ENCODE measurements at regions not wholly inside any gene's neighbourhood (a gene's known extent, or its start where the extent isn't known, plus 50 kb on each side); places are given as distances from the start of the nearest gene placed in this dataset.

DNA sequence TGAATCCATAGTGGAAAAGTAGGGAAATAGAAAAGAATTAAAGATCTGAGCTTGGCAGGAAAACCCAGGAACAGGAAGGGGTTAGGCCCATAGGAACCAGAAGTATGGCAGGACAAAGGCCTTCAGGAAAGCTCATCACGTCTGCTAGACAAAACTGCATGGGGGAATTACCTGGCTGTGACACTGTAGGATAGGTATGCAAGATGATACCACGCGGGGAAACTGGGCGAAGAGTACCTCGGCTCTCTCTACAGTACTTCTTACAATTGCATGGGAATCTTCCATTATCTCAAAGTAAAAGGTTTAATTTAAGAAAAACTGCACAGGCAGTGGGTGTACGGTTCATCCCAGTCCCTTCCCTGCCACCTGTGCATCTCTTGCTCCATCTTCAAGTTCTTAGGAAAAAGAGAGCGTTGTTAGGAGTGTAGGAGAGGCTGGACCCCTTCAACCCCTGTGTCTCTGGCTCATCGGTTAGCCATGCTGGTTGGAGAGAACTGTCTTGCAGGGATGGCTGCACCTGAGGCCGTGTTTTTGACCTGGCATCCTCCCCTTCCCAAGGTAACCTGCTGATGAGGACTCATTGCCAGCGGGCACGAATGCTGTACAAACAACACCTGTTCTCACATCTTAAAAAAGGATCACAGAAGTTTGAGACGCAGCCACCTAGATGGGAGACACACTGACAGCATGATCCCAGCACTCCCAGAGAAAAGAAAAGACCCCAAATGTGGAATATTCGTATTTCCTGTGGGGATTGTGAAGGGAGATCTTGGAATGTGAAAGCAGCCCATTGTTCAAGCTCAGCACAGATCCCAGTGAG is 120.5 kb upstream of the COPS8 start:
- DNase-seq = no peak

DNA sequence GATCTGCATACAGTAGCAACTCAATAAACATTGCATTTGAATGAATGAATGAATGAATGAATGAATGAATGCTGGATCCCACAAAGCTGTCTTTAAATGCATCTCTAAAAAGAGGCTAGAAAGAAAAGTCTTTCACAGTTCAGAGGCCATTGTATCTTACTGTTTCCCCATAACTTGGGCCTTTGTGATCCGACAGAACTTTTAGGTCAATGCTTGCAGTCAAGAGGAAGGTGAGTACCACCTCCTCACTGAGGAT is 119.9 kb upstream of the COPS8 start:
- no peak for DNase-seq

DNA sequence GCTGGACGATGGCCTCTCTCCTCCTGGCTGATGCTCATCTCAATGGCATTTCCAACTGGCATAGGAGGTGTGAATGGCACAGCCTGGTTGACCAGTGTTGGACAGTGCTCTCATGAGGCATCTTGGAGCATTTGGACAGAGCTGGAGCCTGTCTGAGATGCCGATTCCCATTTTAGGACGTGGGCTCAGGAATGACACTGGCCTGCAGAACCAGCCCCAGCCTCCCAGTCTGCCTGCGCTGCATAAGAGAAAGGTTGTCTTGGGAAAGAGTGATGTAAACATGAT is 118.2 kb upstream of the COPS8 start:
- DNase-seq = no peak

DNA sequence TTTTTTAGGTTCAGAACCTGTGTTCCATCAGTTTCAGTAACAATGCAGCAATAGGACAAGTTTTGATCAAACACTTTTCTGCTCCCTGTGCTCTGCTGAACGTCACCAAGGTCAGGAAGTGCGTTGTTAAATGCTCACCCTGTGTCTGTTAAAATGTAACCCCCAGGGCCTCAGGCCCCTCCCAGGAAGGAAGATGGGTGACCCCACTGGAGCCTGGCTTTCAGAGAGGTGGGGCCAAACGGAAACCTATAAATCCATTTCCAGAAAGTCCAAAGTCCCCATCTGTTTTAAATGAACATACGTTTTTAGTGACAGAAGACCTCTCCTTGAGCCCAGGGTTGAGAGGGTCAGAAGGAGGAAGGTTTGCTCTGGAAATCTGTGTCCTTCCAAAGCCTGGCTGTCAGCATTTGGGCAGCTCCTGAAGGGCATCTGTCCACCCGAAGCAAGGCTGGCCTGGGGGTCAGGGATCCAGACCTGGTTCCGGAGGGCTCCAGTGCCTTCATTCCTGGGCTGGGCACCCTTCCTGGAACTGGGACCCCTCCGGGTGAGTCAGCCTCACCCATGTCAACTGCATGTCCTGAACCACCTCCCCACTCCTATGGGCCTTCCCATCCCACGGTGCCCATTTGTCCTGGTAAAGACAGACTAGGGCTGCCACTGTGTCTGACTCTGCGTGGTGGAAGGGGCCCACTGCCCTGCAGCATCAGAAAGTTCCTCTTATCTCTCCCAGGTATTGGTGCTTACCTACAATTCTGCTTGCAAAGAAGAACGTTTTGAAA is 117.4 kb upstream of the COPS8 start:
- no peak for DNase-seq

DNA sequence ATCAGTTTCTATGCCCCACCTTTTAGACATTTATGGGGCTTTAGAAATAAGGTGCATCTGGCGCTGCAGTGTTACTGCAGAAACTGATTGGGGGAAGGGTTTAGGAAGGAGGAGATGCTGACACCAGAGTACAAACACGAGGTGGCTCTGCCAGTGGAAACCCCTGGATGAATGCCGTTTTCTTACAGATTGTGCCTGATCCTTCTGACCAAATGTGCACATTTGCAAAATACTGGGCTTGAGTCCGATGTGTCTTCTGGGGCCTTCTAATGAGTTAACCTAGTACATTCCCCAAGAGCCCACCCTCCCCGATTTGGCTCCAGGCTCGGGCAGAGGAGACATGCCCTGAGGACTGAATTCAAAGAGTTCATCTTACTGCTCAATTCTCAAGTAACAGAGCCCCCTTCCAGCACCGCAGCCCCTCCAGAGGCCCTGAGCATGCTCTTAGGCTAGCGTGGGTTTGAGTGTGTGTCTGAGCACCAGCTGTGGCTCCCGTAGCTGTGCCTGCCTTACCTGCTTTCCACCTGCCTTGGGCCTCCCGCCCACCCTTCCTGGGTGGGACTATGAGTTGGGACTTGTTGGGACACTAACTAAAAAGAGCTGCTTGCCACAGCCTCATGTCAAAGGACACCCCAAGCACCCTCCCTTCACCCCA is 116.7 kb upstream of the COPS8 start:
- DNase-seq = no peak

DNA sequence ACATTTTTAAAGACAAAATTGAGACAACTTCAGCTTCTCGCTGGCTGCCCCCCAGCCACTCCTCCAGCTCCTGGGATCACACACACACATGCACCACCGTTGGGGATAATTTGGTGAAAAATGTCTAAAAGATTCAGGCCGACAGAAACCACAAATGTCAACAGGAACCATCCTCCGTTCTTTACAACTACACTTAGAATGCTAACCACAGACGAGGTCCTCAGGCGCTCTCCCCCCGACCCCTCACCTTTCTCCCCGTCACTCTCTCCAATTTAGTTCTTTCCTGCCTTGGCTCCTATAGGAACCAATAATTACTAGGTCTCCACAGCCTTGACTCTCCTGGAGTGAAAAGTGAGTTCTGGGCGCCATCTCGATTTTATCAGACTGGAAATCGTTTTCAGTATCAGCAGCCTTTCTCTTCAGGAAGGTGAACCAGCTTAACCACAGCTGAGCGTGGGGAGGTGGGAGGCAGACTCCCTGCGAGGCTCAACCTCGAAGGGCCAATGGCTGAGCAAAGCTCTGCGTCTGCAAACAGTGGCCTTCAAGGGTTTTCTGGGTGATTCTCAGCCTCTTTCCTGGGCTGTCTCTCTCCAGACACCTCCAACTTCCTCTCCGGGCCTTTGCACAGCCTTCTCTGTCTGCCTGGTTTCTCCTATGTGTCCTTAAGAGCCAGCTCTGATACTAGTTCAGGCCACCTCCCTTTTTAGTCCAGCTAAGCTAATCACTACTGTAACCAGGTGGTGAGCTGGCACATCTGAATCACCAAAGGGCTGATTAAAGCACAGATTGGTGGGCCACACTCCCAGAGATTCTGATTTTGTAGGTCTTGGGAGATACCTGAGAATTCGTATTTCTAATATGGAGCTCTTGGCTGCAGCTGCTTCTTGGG is 115.7 kb upstream of the COPS8 start:
- DNase-seq = no peak

DNA sequence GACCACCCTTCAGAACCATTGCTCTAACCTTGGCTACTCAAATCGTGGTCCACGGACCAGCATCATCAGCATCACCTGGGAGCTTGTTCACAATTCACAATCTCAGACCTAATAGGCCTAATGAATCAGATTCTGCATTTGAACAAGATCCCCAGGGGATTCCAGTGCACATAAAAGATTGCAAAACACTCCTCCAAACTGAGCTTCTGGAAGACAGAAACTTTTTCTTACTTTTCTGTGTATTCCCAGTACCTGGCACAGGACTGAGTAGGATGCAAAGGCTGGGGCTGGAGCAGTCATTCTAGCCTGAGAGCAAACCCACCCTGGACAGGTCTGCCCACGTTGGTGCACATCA is 115.1 kb upstream of the COPS8 start:
- no peak for DNase-seq

DNA sequence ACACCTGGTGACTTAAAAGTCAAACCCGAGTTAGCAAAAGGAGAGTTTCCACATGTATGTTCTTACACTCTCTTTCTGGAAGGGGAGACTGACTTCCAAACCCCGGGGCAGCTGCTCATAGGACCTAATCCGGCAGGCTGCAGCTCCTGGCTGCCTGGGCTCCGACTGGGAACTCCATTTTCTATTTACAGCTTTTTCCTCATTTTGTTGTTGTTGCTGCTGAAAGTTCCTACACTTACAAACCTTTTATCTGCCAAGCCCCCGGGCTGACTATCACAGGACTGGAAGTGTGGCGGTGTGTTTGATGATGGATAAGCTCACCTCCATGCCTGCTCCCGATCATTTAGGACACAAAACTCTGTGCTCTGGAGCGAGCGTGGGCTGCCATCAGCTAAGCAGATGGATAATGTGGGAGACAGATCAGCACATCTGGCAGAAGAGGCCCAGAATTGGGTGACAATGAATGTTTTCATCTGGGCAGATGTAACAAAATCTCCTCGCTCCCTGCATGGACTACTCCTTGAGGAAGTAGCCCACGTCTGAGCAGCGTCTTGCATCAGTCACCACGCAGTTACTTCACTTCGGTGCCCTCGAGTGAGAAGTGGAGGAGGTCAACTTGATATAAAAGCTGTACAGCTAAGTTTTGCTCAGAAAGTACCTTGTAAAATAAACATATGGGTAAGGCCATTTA is 114.4 kb upstream of the COPS8 start:
- DNase-seq = peak; percentile 82

DNA sequence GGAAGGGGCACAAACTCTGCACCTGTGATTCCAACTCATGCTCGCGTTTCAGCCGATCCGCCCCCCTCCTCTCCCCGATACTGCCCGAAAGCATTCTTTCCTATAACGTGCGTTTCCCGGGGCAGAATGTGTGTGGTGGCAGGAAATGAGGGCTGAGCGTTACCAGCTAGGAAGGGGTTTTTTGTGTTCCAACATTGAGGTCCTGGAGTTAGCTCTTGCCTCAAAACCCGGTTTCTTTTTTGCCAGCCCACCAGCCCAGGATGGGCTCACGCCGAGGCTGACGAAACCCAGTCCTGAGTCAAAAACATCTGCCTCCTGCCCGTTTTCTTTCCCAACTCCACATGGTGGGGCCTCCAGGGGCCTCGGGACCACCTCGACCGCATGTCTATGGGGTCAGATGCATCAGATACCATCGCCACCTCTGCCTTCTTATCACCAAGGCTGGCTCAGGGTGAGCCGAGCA is 113.7 kb upstream of the COPS8 start:
- no peak for DNase-seq

DNA sequence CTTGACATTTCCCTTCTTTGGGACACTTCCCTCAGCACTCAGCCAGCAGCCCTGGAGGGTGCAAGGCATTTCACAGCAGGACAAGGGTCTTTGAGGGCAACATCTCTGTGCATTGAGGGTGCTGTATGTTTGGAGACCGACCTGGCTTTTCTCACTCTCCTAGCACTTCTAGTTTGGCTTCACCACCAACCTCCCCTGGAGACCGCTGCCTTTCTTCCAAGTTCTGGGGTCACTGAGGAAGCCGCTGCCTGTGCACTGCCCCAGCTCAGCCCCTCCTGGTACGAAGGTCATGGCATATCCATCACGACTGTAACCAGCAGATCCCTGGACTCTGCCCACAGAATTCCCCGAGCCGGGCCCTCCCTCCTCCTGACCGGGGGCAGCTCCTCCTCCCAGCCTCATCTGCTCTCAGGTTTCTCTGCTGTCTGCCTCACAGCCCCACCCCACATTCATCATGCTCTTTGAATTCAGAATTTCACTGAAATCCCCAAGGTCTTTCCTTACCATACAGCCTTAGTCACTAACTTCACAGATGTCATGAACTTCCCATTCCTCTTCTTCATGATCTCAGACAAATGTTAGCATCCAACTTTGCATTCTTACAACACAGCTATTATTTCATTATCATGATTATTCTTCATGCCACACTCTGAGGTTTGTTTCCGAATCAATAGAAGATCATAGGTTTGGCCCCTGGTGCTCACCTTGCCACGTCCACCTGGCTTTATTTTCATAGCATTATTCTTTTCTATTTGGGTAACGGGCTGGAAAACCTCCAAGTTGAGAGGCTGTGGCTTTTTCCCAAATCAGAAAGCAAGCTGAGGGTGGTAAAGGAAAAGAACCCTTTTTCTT is 113.0 kb upstream of the COPS8 start:
- DNase-seq = peak; percentile 84

DNA sequence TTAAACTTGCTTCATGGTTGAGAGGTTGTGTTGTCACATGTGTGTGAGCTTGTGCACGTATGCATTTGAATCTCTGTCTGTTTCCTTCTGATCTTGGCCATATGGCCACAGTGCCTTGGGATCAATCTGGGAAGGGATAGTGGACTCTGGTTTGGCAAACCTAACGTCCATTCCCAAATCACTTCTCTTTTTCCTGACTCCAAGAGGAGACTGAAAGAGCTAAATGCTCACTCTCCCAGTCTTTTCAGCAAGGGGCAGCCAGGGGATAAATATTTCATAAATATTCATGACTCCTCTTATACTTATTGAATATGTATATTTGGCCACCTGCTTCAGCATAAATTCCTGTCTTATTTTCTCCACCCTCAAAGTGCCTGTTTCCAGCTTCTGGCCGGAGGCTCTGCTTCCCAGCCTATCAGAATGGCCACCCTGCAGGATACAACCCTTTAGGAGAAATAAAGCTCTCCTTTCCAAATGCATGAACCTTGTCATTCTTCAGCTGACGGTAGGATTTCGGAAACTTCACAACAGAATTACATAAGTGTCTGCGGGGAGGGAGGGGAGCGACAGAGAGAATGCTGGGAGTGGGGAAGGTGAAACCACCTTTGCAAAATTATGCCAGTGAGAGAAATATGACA is 112.2 kb upstream of the COPS8 start:
- no peak for DNase-seq

DNA sequence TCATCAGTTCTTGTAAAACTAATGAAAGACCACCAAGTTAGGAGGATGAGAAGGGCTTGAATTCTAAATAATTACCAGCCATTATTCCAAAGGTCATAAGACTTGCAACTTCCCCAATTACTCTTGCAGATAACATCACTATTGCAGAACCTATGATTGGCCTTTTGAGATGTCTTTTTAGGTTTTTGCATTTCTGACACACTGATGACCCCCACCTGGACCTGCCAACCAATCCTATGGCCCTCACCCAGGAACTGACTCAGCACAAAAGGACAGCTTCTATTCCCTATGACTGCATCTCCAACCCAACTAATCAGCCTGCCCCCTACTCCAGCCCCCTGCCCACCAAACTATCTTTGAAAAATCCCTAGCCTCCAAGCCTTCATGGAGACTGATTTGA is 111.5 kb upstream of the COPS8 start:
- DNase-seq = no peak

DNA sequence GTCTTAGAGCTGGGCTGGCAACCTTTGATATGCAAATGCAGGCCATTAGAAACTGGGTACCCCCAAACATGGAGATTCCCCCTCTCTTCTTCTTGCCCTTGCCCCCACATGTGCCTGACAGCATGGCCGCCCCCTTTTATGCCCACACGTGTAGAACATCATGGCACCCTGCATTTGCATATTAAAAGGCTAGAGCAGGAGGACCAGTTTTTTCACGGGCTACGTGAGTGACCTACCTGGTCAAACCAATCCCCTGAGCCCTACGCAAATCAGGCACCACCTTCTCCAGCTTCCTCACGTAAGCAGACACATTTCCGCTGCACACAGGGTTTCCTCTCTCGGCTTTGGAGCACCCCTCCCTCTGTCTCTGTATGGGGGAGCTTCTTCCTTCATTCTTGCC is 110.9 kb upstream of the COPS8 start:
- no peak for DNase-seq

DNA sequence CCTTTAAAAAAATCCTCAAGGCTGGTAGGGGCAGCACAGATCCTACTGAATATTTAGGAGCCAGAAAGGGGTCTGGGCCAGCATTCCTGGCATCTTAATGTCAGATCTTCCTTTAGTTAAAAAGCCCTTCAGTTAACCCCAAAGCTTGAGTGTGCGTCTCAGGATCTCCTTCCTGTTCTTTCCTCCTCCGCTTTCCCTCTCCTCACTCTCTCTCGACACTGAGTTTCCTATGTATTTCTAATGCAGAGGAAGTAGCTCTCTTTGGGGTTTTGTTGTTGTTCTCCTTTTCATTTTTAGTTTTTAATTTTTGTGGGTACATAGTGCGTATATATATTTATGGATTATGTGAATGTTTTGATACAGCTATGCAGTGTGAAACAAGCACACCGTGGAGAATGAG is 109.9 kb upstream of the COPS8 start:
- peak; percentile 33 for DNase-seq

DNA sequence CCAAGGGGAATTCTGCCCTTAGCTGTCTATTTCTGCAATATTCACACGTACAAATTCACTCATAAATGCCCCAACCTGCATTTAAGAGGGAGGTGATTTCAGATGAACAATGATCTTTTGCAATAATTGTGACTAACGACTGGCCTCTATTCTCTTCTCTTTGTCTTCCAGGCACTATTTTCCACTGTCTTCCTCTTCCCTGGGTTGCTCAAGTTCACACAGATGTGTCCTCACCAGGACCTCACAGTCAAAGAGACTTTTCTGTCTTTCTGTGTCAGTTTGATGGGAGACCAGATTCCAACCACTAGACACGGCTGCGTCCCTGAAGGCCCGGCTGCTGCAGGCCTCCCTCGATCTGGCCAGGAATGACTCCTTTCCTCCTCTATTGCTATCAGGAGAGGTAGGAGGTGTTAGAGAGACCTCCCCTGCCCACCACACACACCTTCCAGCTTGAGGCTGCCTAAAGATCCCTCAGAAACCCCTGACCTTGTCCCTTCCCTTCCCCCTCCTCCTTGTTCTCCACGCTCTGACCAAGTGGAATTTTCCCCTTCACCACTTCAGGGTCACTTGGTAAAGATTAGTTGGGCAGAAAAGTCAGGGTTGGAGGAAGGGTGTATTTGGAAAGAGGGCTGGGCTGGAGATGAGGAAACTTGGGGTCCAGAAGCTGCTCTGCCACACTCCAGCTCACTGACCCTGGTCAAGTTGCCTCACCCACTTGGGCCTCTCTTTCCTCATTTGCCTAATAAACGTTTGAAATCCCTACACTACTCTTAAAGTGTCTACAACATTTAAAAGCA is 109.2 kb upstream of the COPS8 start:
- DNase-seq = peak; percentile 64

DNA sequence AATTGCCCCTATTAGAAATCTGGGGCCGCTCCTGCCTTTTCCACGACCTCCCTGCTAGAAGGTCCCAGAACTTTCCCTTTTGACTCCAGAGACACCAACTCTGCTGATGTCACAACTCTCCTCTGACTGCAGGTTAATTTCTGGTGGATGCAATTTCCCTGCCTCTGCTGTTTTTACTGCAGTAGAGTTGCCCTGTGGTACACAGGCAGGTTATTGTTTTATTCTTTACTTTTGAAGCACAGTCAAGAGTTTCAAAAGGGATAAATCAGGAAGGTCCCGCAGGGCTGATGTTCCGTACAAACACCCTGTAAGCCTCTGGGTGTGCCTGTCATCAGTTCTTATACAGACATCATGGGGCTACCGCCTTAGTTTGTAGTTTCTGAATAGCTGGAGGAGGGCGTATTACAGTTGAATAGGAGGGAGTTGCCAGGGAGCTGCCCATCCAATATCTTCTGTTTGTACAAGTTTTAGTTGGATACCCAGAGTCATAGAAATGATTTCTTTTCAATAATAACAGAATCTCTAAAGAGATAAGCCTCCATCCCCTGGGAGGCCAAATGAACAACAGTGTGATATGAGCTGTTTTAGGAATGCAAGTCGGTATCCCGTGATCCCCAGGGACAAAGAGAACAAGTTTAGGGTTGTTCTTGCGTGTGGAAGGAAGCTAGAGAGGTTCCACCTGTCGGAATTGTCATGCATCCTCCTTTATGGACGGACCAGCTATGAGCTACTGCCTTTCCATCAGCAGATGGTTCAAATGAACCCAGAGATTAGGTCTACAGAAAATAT is 108.4 kb upstream of the COPS8 start:
- no peak for DNase-seq

DNA sequence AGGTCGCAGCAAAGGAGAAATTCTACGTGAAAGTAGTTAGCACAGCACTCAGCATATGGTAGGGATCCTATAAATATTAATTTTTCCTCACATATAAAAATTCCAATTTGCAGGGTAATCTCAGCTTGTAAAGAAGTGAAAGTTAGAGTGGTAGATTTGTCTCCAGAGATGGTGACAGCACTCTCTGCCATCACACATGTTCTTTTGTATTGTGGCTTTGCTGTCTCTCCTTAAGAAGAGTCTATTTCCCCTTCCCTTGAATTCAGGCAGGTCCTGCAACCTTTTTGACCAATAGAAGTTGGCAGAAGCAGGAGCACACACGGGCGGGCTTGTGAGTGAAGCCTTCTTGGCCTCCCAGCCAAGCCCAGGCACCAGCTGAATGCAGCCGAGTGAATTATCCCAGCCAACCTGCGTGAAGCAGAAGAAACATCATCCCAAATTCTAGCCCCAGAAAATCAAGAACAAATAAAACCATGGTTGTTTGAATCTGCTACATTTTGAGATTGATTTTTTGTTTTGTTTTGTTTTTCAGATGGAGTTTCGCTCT is 107.8 kb upstream of the COPS8 start:
- DNase-seq = no peak

DNA sequence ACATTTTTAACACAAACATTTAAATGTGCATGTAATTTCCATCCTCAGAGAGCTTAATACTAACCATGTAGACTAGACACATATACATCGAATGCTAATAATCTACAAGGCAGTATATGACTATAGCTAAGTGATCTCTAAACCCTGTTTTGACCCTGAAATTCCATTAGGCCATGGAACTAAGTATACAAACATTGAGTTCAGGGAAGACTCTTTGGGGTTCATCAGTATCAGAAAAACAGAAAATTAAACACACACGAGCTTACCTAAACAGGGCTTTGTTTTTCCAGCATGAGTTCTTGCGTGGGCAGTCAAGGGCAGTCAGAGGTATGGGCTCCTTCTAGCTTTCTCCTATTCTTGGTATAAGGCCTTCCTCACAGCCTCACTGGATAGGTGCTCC is 106.0 kb upstream of the COPS8 start:
- no peak for DNase-seq

DNA sequence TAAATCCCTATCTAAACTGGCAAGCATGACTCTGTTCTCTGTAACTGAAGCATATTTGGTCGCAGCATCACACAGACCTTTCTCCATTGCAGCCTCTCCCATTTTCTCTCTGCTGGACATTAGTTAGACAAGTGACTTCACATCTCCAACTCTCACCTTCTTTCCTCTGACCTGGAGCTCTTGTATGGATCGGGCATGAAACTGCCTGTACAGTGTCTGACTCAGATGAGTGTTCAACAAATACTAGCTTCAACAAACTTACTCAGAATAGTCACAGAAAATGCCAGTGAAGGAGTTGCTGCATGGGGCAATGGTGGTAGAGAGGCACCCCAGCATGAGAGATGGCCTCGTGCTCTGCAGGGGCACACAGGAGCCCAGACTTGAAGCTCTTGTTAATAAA is 104.7 kb upstream of the COPS8 start:
- DNase-seq = no peak
